Testis (tissue), 2 donors: ENCODE measurements at regions not wholly inside any gene's neighbourhood (a gene's known extent, or its start where the extent isn't known, plus 50 kb on each side); places are given as distances from the start of the nearest gene placed in this dataset.

Experiments
- POLR2A ChIP-seq: fragments of 450-650 bp; IDR thresholded peaks from one replicate; pipeline ENCODE4 v1.6.1; 2017; ENCODE audit warnings: antibody characterized with exemption, mild to moderate bottlenecking, moderate library complexity
- TF ChIP-seq, protein P1 (sequence below), 3 experiments: fragments of 450-650 bp in 2 of 3; fragments of 200-600 bp in 1 of 3; sonication (generic) in 1 of 3; IDR thresholded peaks; one replicate each; pipeline ENCODE4 v1.5.1; 2016 to 2019; ENCODE audit warnings: antibody characterized with exemption in 3 of 3, mild to moderate bottlenecking in 2 of 3, moderate library complexity in 1 of 3

- TF ChIP-seq, protein P1, sequence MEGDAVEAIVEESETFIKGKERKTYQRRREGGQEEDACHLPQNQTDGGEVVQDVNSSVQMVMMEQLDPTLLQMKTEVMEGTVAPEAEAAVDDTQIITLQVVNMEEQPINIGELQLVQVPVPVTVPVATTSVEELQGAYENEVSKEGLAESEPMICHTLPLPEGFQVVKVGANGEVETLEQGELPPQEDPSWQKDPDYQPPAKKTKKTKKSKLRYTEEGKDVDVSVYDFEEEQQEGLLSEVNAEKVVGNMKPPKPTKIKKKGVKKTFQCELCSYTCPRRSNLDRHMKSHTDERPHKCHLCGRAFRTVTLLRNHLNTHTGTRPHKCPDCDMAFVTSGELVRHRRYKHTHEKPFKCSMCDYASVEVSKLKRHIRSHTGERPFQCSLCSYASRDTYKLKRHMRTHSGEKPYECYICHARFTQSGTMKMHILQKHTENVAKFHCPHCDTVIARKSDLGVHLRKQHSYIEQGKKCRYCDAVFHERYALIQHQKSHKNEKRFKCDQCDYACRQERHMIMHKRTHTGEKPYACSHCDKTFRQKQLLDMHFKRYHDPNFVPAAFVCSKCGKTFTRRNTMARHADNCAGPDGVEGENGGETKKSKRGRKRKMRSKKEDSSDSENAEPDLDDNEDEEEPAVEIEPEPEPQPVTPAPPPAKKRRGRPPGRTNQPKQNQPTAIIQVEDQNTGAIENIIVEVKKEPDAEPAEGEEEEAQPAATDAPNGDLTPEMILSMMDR (IDR thresholded peaks at IDR 0.05), result no peak
- no peak for TF ChIP-seq POLR2A
Measured at GRCh38 chr9:91130796-91131318, 230.9 kb downstream of the AUH start.
